Vagina (tissue), 2 donors: ENCODE measurements at regions not wholly inside any gene's neighbourhood (a gene's known extent, or its start where the extent isn't known, plus 50 kb on each side); places are given as distances from the start of the nearest gene placed in this dataset.

ENCODE experiments used
- POLR2A ChIP-seq, 2 donors: fragments of 450-650 bp; IDR thresholded peaks; one replicate each; pipeline ENCODE4 v1.6.1; 2017; ENCODE audit warnings: antibody characterized with exemption in 2 of 2, mild to moderate bottlenecking in 2 of 2, moderate library complexity in 2 of 2
- POLR2AphosphoS5 ChIP-seq, 2 donors: sonication (generic); formaldehyde crosslinking; IDR thresholded peaks; one replicate each; pipeline ENCODE4 v1.9.0; 2017; ENCODE audit warnings: antibody characterized with exemption in 2 of 2, mild to moderate bottlenecking in 2 of 2, low read depth in 1 of 2; ENCODE audit not compliant: insufficient read depth in 1 of 2
- TF ChIP-seq, protein P1 (sequence below), 3 experiments: fragments of 450-650 bp in 2 of 3; fragments of 200-600 bp in 1 of 3; sonication (generic) in 1 of 3; IDR thresholded peaks; one replicate each; pipeline ENCODE4 v1.5.1; 2017 to 2019; ENCODE audit warnings: antibody characterized with exemption in 3 of 3, mild to moderate bottlenecking in 2 of 3, moderate library complexity in 2 of 3

DNA sequence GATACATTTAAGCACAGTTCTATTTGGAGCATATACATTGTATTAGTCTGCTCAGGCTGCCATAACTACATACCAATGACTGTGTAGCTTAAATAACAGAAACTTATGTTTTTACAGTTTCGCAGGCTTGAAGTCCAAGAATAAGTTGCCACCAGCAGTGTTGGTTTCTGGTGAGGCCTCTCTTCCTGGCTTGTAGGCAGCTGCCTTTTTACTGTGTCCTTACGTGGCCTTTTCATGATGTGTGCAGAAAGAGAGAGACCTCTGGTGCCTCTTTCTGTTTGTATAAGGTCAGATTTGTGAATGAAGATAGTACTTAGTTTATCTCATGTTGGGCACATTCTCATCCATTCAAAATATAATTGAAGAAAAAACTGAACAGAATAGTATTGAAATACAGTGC, 636.6 kb downstream of the FLRT2 start:
- TF ChIP-seq, protein P1, sequence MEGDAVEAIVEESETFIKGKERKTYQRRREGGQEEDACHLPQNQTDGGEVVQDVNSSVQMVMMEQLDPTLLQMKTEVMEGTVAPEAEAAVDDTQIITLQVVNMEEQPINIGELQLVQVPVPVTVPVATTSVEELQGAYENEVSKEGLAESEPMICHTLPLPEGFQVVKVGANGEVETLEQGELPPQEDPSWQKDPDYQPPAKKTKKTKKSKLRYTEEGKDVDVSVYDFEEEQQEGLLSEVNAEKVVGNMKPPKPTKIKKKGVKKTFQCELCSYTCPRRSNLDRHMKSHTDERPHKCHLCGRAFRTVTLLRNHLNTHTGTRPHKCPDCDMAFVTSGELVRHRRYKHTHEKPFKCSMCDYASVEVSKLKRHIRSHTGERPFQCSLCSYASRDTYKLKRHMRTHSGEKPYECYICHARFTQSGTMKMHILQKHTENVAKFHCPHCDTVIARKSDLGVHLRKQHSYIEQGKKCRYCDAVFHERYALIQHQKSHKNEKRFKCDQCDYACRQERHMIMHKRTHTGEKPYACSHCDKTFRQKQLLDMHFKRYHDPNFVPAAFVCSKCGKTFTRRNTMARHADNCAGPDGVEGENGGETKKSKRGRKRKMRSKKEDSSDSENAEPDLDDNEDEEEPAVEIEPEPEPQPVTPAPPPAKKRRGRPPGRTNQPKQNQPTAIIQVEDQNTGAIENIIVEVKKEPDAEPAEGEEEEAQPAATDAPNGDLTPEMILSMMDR (IDR thresholded peaks at IDR 0.05): no peak
- no peak for TF ChIP-seq POLR2A (IDR thresholded peaks at IDR 0.05)
- no peak for TF ChIP-seq POLR2AphosphoS5 (IDR thresholded peaks at IDR 0.05; ENCODE audit: insufficient read depth in 1 of 2, low read depth in 1 of 2)
